ENCODE measurements at regions not wholly inside any gene's neighbourhood (a gene's known extent, or its start where the extent isn't known, plus 50 kb on each side); places are given as distances from the start of the nearest gene placed in this dataset.
"Not testable (repeated sequence)": the region's sequence is repeated elsewhere in the genome, so short reads cannot be mapped to it uniquely, and the experiment has no call there.

GRCh38 chr6:164690241-164690640 is 619.2 kb downstream of the C6orf118 start:
- DNase-seq = no peak

GRCh38 chr6:164665328-164665727 is 644.1 kb downstream of the C6orf118 start:
- DNase-seq = no peak

- DNase-seq = no peak
Observed at GRCh38 chr6:164663634-164664033, 645.8 kb downstream of the C6orf118 start.

GRCh38 chr6:164661716-164662115 is 647.7 kb downstream of the C6orf118 start:
- no peak for DNase-seq

DNA sequence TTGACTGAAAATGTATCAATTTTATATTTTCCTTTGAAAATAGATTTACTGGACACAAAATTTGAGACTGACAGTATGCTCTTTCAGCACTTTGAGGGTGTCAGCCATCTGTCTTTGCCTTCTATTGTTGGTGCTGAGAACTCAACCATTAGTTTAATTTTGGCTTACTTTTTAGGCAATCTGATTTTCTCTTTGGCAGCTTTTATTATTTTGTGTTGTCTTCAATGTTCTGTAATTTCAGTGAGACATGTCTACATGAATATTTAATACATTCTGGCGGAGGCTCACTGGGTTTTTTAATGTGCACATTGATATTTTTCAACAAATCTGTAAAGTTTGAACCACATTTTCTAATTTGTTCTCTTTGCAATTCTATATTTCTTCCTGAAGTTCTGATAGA is 648.6 kb downstream of the C6orf118 start:
- no peak for DNase-seq

GRCh38 chr6:164640956-164641355 is 668.4 kb downstream of the C6orf118 start:
- no peak for DNase-seq

DNA sequence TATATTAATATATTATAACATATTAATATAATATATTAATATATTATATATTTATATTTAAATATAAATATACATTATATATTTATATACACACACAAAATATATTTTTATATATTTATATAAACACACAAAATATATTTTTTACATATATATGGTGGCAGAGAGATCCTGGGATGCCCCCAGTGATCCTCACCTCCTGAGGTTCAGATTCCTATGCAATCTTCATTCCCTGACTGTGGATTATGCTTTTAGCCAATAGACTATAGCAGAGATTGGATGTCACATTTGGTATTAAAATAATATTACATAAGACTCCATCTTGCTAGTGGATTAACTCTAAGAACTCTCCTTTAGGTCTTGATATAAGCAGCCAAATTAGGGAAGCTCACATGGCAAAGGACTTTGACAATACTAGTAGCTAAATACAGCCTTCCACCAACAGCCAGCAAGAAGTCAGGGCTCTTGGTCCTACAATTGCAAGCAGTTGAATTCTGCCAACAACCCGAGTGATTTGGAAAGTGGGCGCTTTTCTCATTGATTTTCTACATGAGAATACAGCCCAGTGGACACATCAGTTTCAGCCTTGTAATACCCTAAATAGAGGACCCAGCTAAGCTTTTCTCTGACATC is 681.0 kb downstream of the C6orf118 start:
- DNase-seq = no peak

- DNase-seq = no peak
Observed at GRCh38 chr6:164616917-164617524, 692.4 kb downstream of the C6orf118 start.

DNA sequence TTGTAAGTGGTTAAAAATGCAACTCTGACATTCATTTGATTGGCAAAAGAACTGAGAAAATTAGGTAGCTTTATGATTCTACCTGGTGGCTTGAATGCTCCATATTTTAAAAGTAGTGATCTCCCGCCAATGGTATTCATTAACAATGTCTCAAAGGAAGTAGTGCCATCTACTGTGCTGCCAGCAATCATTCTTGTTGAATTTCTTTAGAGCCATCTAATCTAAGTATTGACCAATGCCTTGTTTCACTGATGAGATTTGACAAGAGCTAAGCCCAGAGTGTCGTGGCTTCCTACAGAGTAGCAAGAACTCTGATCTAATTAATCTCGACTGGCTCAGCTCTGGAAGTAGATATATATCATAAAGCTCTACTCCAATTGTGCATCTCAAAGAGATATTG is 696.7 kb downstream of the C6orf118 start:
- DNase-seq = no peak

- DNase-seq = not testable (repeated sequence)
Observed at GRCh38 chr6:164610859-164611258, 698.5 kb downstream of the C6orf118 start.

GRCh38 chr6:164602415-164602814 is 707.0 kb downstream of the C6orf118 start:
- DNase-seq = not testable (repeated sequence)

GRCh38 chr6:164581563-164581962 is 727.8 kb downstream of the C6orf118 start:
- DNase-seq = no peak

GRCh38 chr6:164579035-164579434 is 730.4 kb downstream of the C6orf118 start:
- DNase-seq = no peak

- no peak for DNase-seq
Observed at GRCh38 chr6:164578616-164579015, 730.8 kb downstream of the C6orf118 start.

- no peak for DNase-seq
Observed at GRCh38 chr6:164570801-164571200, 738.6 kb downstream of the C6orf118 start.

DNA sequence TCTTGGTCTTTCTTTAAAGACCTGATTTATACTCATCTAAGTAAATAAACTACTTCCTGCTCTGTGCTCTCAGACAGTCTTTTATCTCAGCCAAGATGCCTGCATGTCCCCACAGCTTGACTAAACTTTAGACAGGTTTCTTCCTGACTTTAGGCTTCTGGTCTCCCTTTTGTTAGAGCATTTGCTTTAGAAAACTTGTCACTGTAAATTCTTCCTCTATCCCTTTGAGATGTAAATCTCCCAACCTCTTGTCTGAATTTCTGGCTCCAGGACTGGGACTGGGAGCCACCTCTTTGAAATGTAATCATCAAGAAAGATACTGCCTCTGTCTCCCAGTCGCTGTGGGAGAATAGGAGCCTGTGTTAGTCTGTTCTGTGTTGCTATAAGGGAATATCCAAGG is 739.9 kb downstream of the C6orf118 start:
- DNase-seq = no peak

DNA sequence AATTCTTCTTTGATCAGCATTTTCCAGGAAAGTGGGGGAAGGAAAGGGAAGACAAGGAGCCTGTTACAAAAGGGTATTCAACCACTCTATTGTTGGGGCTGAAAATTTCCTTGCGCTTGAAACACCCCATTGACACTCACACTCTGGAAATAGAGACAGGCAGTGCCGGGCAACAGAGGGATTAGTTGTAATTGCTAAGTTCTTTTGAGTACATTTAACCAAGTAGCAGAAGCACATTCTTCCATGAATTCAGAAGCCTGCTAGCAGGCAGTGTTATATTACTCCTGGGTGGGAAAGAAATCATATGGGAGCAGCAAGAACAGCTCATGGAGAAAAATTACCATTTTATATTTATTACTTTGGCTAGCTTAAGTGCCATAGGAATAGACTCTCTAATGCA is 745.5 kb downstream of the C6orf118 start:
- DNase-seq = no peak

GRCh38 chr6:164561656-164562055 is 747.7 kb downstream of the C6orf118 start:
- DNase-seq = no peak

- DNase-seq = no peak
Observed at GRCh38 chr6:164554700-164555476, 754.5 kb downstream of the C6orf118 start.

- DNase-seq = no peak
Observed at GRCh38 chr6:164554226-164554625, 755.2 kb downstream of the C6orf118 start.

DNA sequence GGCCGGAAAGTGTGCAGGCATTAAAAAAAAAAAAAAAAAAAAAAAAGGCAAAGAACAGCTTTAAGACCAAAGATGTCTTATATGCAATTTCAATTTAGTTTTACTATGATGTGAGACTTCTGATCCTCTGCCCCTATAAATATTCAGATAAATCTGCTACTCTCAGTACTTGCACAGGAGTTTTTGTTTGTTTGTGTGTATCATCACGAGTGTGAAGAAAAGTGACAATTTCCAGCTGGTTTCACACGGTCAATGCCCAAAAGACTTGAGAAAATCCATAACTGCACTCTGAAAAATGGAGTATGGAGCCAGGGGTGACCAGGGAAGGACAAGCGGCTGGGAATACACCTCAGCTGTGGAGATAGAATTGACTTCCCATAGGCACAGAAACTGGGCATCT is 757.7 kb downstream of the C6orf118 start:
- no peak for DNase-seq

DNA sequence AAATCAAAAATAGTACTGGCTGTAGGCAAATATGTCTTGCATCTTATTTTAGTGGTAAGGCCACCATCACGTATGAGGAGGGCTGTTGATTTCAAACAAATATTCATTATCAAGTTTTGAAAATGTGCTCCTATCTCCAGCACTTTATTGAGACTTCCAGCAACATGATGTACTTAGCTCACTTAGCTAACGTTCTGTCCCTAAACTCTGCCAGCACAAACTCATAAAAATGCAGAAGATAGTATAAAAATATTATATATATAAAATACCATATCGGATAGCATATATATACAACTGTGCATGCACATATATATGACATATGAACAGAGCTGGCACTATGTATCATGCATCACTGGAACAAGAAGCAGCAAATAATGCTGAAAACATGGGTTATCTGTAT is 762.3 kb downstream of the C6orf118 start:
- no peak for DNase-seq

DNA sequence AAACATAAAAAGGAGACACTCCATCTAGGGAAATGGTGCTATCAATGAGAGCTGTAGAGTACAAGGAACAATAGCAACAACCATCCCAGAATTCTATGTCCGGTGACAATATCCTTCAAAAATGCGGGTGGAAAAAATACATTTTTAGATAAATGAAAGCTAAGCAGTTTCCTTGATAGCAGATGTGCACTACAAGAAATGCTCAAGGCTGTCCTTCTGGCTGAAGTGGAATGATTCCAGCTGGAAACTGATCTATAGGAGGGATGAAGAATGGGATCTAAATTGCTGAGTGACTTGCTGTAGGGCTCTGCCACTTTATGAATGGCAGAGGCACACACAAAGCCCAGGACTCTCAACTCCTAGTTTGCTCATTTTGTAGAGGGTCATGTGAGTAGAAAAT is 763.1 kb downstream of the C6orf118 start:
- DNase-seq = no peak

- no peak for DNase-seq
Observed at GRCh38 chr6:164534070-164534766, 775.2 kb downstream of the C6orf118 start.
